Liver (tissue), 8 donors: ENCODE measurements at regions not wholly inside any gene's neighbourhood (a gene's known extent, or its start where the extent isn't known, plus 50 kb on each side); places are given as distances from the start of the nearest gene placed in this dataset.

Source experiments
- DNase-seq: peaks from one replicate; pipeline ENCODE4 v3.0.0-alpha.2; 2017; ENCODE audit warnings: low spot score
- H3K27ac ChIP-seq, 2 donors: one replicate each; pipeline ENCODE4 v1.7.0; 2013; ENCODE audit warnings: inconsistent platforms in 2 of 2, low read length in 2 of 2, control low read depth in 1 of 2, low read depth in 1 of 2, mild to moderate bottlenecking in 1 of 2
- H3K27me3 ChIP-seq, 4 donors: one replicate each; pipeline versions ENCODE4 v1.6.1 to v1.7.0; 2013; ENCODE audit warnings: low read length in 3 of 4, inconsistent platforms in 1 of 4, mild to moderate bottlenecking in 1 of 4, moderate library complexity in 1 of 4; ENCODE audit not compliant: control insufficient read depth in 4 of 4, insufficient read depth in 4 of 4
- H3K36me3 ChIP-seq, 4 donors: one replicate each; pipeline versions ENCODE4 v1.6.1 to v1.7.0; 2013; ENCODE audit warnings: low read length in 3 of 4, mild to moderate bottlenecking in 3 of 4, low read depth in 1 of 4, moderate library complexity in 1 of 4; ENCODE audit not compliant: control insufficient read depth in 4 of 4, insufficient read depth in 3 of 4
- H3K4me1 ChIP-seq, 4 donors: one replicate each; pipeline versions ENCODE4 v1.6.1 to v1.7.0; 2013; ENCODE audit warnings: low read length in 3 of 4, mild to moderate bottlenecking in 3 of 4, moderate library complexity in 1 of 4; ENCODE audit not compliant: control insufficient read depth in 4 of 4, insufficient read depth in 4 of 4
- H3K4me3 ChIP-seq, 3 donors: one replicate each; pipeline versions ENCODE4 v1.6.1 to v1.7.0; 2013; ENCODE audit warnings: low read length in 3 of 3, control low read depth in 1 of 3, low read depth in 1 of 3, mild to moderate bottlenecking in 1 of 3
- H3K9ac ChIP-seq, 2 donors: one replicate each; pipeline ENCODE4 v1.7.0; 2013; ENCODE audit warnings: low read length in 2 of 2, mild to moderate bottlenecking in 2 of 2, moderate library complexity in 2 of 2, control low read depth in 1 of 2, low read depth in 1 of 2
- H3K9me3 ChIP-seq, 4 donors: one replicate each; pipeline versions ENCODE4 v1.6.1 to v1.7.0; 2013; ENCODE audit warnings: low read length in 3 of 4; ENCODE audit not compliant: control insufficient read depth in 4 of 4
- ATF3 ChIP-seq: IDR thresholded peaks from 2 replicates; pipeline ENCODE4 v1.6.1; 2016; ENCODE audit warnings: antibody characterized with exemption
- CTCF ChIP-seq: fragments of 150-350 bp; IDR thresholded peaks from 2 replicates; pipeline ENCODE4 v1.5.1; 2017; ENCODE audit warnings: improper control_type of control experiment, low read depth, low read length; ENCODE audit not compliant: missing input control
- FOXA1 ChIP-seq: IDR thresholded peaks from 2 replicates; pipeline ENCODE4 v1.6.1; 2016; ENCODE audit warnings: antibody characterized with exemption
- FOXA2 ChIP-seq: IDR thresholded peaks from 2 replicates; pipeline ENCODE4 v1.6.1; 2016; ENCODE audit warnings: antibody characterized with exemption
- HNF4A ChIP-seq, 2 donors: conservative IDR thresholded peaks; 2 replicates each; pipeline ENCODE4 v1.6.1; 2016; ENCODE audit warnings: antibody characterized with exemption in 2 of 2, mild to moderate bottlenecking in 2 of 2
- JUND ChIP-seq, 2 donors: IDR thresholded peaks; 2 replicates each; pipeline ENCODE4 v1.6.1; 2016; ENCODE audit warnings: antibody characterized with exemption in 2 of 2
- MAX ChIP-seq: IDR thresholded peaks from 2 replicates; pipeline ENCODE4 v1.6.1; 2016; ENCODE audit warnings: antibody characterized with exemption
- NR2F2 ChIP-seq: IDR thresholded peaks from 2 replicates; pipeline ENCODE4 v1.6.1; 2016; ENCODE audit warnings: antibody characterized with exemption
- REST ChIP-seq: IDR thresholded peaks from 2 replicates; pipeline ENCODE4 v1.6.1; 2016; ENCODE audit warnings: antibody characterized with exemption, mild to moderate bottlenecking
- RXRA ChIP-seq, 2 donors: IDR thresholded peaks; 2 replicates each; pipeline ENCODE4 v1.6.1; 2017 to 2018; ENCODE audit warnings: antibody characterized with exemption in 2 of 2, mild to moderate bottlenecking in 1 of 2
- SP1 ChIP-seq: IDR thresholded peaks from 2 replicates; pipeline ENCODE4 v1.6.1; 2018; ENCODE audit warnings: antibody characterized with exemption, mild to moderate bottlenecking
- TAF1 ChIP-seq: conservative IDR thresholded peaks from 2 replicates; pipeline ENCODE4 v1.6.1; 2016; ENCODE audit warnings: antibody characterized with exemption, mild to moderate bottlenecking
- YY1 ChIP-seq: IDR thresholded peaks from 2 replicates; pipeline ENCODE4 v1.6.1; 2016; ENCODE audit warnings: antibody characterized with exemption, mild to moderate bottlenecking
- WGBS: extraction: QIAGEN DNeasy Blood & Tissue Kit; methylation state at CpG from one replicate; pipeline ENCODE4 v1.1.7; 2013; 5-methylcytosine and 5-hydroxymethylcytosine counted together
- donor health status: healthy.
- donor health status: healthy.
- donor health status: healthy.
- donor health status: healthy.
- donor health status: healthy.

- DNase-seq: no peak
- H3K27me3 ChIP-seq: no peaks in the 10 kb centered on the region
- 32% methylated on average over 11 of the region's 11 CpGs for WGBS
- H3K9ac ChIP-seq: no peak overlapping the region
- TF ChIP-seq CTCF (peak; percentile 5), REST (no peak), MAX (peak; percentile 35), RXRA (IDR thresholded peaks at IDR 0.05) (peak in 1 of 2 donors; percentile 73), SP1 (no peak), HNF4A (conservative IDR thresholded peaks at IDR 0.05) (peak in 1 of 2 donors; percentile 55), YY1 (peak; percentile 68), FOXA2 (peak; percentile 74)
- H3K4me3 ChIP-seq: no peak overlapping the region
- no peaks in the 10 kb centered on the region for H3K36me3 ChIP-seq
- H3K9me3 ChIP-seq: no peaks in the 10 kb centered on the region
- H3K4me1 ChIP-seq: peaks cover 0 to 12% (median 0%) of the 10 kb centered on the region in 4 donors
- no peak overlapping the region for H3K27ac ChIP-seq
These were observed 95.6 kb upstream of the CDYL2 start for GRCh38 chr16:80899809-80900592.

GRCh38 chr16:80896776-80897175 is 92.4 kb upstream of the CDYL2 start:
- Histone ChIP-seq H3K9ac (no peak overlapping the region), H3K4me3 (no peak overlapping the region), H3K9me3 (no peaks in the 10 kb centered on the region), H3K27me3 (no peaks in the 10 kb centered on the region), H3K36me3 (no peaks in the 10 kb centered on the region), H3K4me1 (peaks cover 0 to 12% (median 0%) of the 10 kb centered on the region in 4 donors), H3K27ac (no peak overlapping the region)
- DNase-seq: no peak
- WGBS: 88% methylated on average over 5 of the region's 5 CpGs
- no peak for TF ChIP-seq RXRA (IDR thresholded peaks at IDR 0.05)
- TF ChIP-seq SP1: no peak
- no peak for TF ChIP-seq ATF3
- TF ChIP-seq HNF4A (conservative IDR thresholded peaks at IDR 0.05): no peak
- no peak for TF ChIP-seq JUND (IDR thresholded peaks at IDR 0.05)
- TF ChIP-seq FOXA1: no peak
- TF ChIP-seq REST: no peak
- TF ChIP-seq TAF1: no peak
- TF ChIP-seq FOXA2: no peak
- no peak for TF ChIP-seq NR2F2
